ENCODE measurements at regions not wholly inside any gene's neighbourhood (a gene's known extent, or its start where the extent isn't known, plus 50 kb on each side); places are given as distances from the start of the nearest gene placed in this dataset.

- Mint-ChIP-seq H3K36me3 (no peaks in the 10 kb centered on the region), H3K27ac (no peak overlapping the region), H3K9me3 (peaks cover 4% of the 10 kb centered on the region), H3K4me3 (no peak overlapping the region), H3K4me1 (ENCODE audit: unreplicated experiment) (no peaks in the 10 kb centered on the region), H3K27me3 (no peaks in the 10 kb centered on the region)
- TF ChIP-seq CTCF (conservative IDR thresholded peaks at IDR 0.05), result no peak
- no peak for DNase-seq (ENCODE audit: extremely low spot score, unreplicated experiment)
Observed at GRCh38 chr3:109882144-109882543, 544.8 kb upstream of the DPPA4 start.

- Mint-ChIP-seq H3K27me3 (no peaks in the 10 kb centered on the region), H3K27ac (no peak overlapping the region), H3K4me1 (ENCODE audit: unreplicated experiment) (no peaks in the 10 kb centered on the region), H3K36me3 (no peaks in the 10 kb centered on the region), H3K9me3 (peaks cover 4% of the 10 kb centered on the region), H3K4me3 (no peak overlapping the region)
- no peak for TF ChIP-seq CTCF (conservative IDR thresholded peaks at IDR 0.05)
- DNase-seq (ENCODE audit: extremely low spot score, unreplicated experiment), result no peak
Observed at GRCh38 chr3:109887293-109887692, 549.9 kb upstream of the DPPA4 start.

- TF ChIP-seq CTCF (conservative IDR thresholded peaks at IDR 0.05), result no peak
- Mint-ChIP-seq H3K9me3 (peaks cover 4% of the 10 kb centered on the region), H3K4me1 (ENCODE audit: unreplicated experiment) (no peaks in the 10 kb centered on the region), H3K27me3 (no peaks in the 10 kb centered on the region), H3K27ac (no peak overlapping the region), H3K4me3 (no peak overlapping the region), H3K36me3 (no peaks in the 10 kb centered on the region)
- DNase-seq (ENCODE audit: extremely low spot score, unreplicated experiment), result no peak
Observed at GRCh38 chr3:109888026-109888425, 550.7 kb upstream of the DPPA4 start.

- Mint-ChIP-seq H3K27me3 (no peaks in the 10 kb centered on the region), H3K36me3 (no peaks in the 10 kb centered on the region), H3K4me1 (ENCODE audit: unreplicated experiment) (peaks cover 10% of the 10 kb centered on the region), H3K27ac (no peak overlapping the region), H3K4me3 (no peak overlapping the region), H3K9me3 (no peaks in the 10 kb centered on the region)
- TF ChIP-seq CTCF (conservative IDR thresholded peaks at IDR 0.05), result no peak
- DNase-seq (ENCODE audit: extremely low spot score, unreplicated experiment), result no peak
Observed at GRCh38 chr3:109897734-109898133, 560.4 kb upstream of the DPPA4 start.

- Mint-ChIP-seq H3K27ac (no peak overlapping the region), H3K4me1 (ENCODE audit: unreplicated experiment) (peaks cover 10% of the 10 kb centered on the region), H3K36me3 (no peaks in the 10 kb centered on the region), H3K4me3 (no peak overlapping the region), H3K9me3 (no peaks in the 10 kb centered on the region), H3K27me3 (no peaks in the 10 kb centered on the region)
- no peak for TF ChIP-seq CTCF (conservative IDR thresholded peaks at IDR 0.05)
- no peak for DNase-seq (ENCODE audit: extremely low spot score, unreplicated experiment)
Observed at GRCh38 chr3:109899925-109900324, 562.6 kb upstream of the DPPA4 start.

- Mint-ChIP-seq H3K36me3 (no peaks in the 10 kb centered on the region), H3K27me3 (no peaks in the 10 kb centered on the region), H3K9me3 (no peaks in the 10 kb centered on the region), H3K27ac (no peak overlapping the region), H3K4me3 (no peak overlapping the region), H3K4me1 (ENCODE audit: unreplicated experiment) (peaks cover 10% of the 10 kb centered on the region)
- DNase-seq (ENCODE audit: extremely low spot score, unreplicated experiment), result no peak
- TF ChIP-seq CTCF (conservative IDR thresholded peaks at IDR 0.05), result no peak
Observed at GRCh38 chr3:109900783-109901182, 563.4 kb upstream of the DPPA4 start.
